Testis (tissue), 2 donors: ENCODE measurements at regions not wholly inside any gene's neighbourhood (a gene's known extent, or its start where the extent isn't known, plus 50 kb on each side); places are given as distances from the start of the nearest gene placed in this dataset.

Experiments used
- POLR2A ChIP-seq: fragments of 450-650 bp; IDR thresholded peaks from one replicate; pipeline ENCODE4 v1.6.1; 2017; ENCODE audit warnings: antibody characterized with exemption, mild to moderate bottlenecking, moderate library complexity
- TF ChIP-seq, protein P1 (sequence below), 3 experiments: fragments of 450-650 bp in 2 of 3; fragments of 200-600 bp in 1 of 3; sonication (generic) in 1 of 3; IDR thresholded peaks; one replicate each; pipeline ENCODE4 v1.5.1; 2016 to 2019; ENCODE audit warnings: antibody characterized with exemption in 3 of 3, mild to moderate bottlenecking in 2 of 3, moderate library complexity in 1 of 3

DNA sequence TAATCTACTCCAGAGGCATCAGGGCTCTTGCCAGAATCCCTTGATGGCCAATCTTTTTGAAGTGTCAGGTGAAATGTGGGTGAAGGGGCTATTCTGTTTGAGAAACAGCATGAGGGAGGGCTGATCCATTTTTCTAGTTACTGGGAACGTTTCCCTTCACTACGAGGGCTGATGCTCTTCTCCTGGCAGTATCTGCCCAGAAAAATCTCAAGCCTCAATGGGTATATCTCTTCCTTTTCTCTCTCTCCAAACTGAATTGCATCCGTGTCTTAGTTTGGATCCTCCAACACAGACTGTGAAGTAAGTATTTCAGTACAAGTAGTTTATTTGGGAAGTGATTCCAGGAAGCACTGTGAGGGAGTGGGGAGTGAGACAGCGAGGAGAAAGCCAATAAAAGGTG is 113.0 kb upstream of the NAV2 start:
- TF ChIP-seq POLR2A = no peak
- TF ChIP-seq, protein P1, sequence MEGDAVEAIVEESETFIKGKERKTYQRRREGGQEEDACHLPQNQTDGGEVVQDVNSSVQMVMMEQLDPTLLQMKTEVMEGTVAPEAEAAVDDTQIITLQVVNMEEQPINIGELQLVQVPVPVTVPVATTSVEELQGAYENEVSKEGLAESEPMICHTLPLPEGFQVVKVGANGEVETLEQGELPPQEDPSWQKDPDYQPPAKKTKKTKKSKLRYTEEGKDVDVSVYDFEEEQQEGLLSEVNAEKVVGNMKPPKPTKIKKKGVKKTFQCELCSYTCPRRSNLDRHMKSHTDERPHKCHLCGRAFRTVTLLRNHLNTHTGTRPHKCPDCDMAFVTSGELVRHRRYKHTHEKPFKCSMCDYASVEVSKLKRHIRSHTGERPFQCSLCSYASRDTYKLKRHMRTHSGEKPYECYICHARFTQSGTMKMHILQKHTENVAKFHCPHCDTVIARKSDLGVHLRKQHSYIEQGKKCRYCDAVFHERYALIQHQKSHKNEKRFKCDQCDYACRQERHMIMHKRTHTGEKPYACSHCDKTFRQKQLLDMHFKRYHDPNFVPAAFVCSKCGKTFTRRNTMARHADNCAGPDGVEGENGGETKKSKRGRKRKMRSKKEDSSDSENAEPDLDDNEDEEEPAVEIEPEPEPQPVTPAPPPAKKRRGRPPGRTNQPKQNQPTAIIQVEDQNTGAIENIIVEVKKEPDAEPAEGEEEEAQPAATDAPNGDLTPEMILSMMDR (IDR thresholded peaks at IDR 0.05) = no peak
